ENCODE measurements at regions not wholly inside any gene's neighbourhood (a gene's known extent, or its start where the extent isn't known, plus 50 kb on each side); places are given as distances from the start of the nearest gene placed in this dataset.

GRCh38 chr11:111444040-111444439 lies 65.0 kb upstream of the POU2AF1 start:
- no peak for DNase-seq (ENCODE audit: low read depth in 3 of 3, low spot score in 1 of 3)

GRCh38 chr11:111443640-111444039 lies 64.6 kb upstream of the POU2AF1 start:
- DNase-seq (ENCODE audit: low read depth in 3 of 3, low spot score in 1 of 3): no peak

- DNase-seq (ENCODE audit: low read depth in 3 of 3, low spot score in 1 of 3): no peak
Measured at GRCh38 chr11:111443032-111443431, 64.0 kb upstream of the POU2AF1 start.

- DNase-seq (ENCODE audit: low read depth in 3 of 3, low spot score in 1 of 3): no peak
Measured at GRCh38 chr11:111441443-111441842, 62.4 kb upstream of the POU2AF1 start.

- no peak for DNase-seq (ENCODE audit: low read depth in 3 of 3, low spot score in 1 of 3)
Measured at GRCh38 chr11:111440416-111441205, 61.5 kb upstream of the POU2AF1 start.

GRCh38 chr11:111439901-111440300 lies 60.8 kb upstream of the POU2AF1 start:
- DNase-seq (ENCODE audit: low read depth in 3 of 3, low spot score in 1 of 3): no peak

GRCh38 chr11:111438846-111439520 lies 59.9 kb upstream of the POU2AF1 start:
- no peak for DNase-seq (ENCODE audit: low read depth in 3 of 3, low spot score in 1 of 3)

GRCh38 chr11:111438168-111438567 lies 59.1 kb upstream of the POU2AF1 start:
- DNase-seq (ENCODE audit: low read depth in 3 of 3, low spot score in 1 of 3): no peak

- no peak for DNase-seq (ENCODE audit: low read depth in 3 of 3, low spot score in 1 of 3)
Measured at GRCh38 chr11:111435046-111435698, 56.1 kb upstream of the POU2AF1 start.

- peak in 1 of 3 donors; percentile 32 for DNase-seq (ENCODE audit: low read depth in 3 of 3, low spot score in 1 of 3)
Measured at GRCh38 chr11:111429066-111429506, 50.0 kb upstream of the POU2AF1 start.

Data from stimulated activated CD4-positive, alpha-beta T cell treated with anti-CD3 and anti-CD28 coated beads, TNF-alpha, amount 100 ng/mL, for 1 hour (primary cell).